ENCODE measurements at regions not wholly inside any gene's neighbourhood (a gene's known extent, or its start where the extent isn't known, plus 50 kb on each side); places are given as distances from the start of the nearest gene placed in this dataset.
"Not testable (repeated sequence)": the region's sequence is repeated elsewhere in the genome, so short reads cannot be mapped to it uniquely, and the experiment has no call there.

DNA sequence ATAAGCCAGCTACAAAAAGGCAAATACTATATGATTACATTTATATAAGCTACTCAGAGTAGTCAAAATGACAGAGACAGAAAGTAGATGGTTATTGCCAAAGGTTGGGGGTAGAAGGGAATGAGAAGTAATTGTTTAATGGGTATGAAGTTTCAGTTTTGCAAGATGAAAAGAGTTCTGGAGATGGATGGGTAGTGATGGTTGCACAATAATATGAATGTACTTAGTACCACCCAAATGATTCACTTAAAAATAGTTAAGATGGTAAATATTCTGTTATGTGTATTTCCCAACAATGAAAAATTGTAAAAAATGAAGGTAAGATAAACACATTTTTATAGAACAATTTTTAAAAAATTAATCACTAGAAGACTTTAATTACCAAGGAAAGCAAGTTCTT is 448.4 kb downstream of the ADCYAP1 start:
- no peak overlapping the region for H3K4me3 ChIP-seq (ENCODE audit: low read depth, low read length)
- peak; percentile 13 for DNase-seq (ENCODE audit: low read depth)
- TF ChIP-seq, protein P1, sequence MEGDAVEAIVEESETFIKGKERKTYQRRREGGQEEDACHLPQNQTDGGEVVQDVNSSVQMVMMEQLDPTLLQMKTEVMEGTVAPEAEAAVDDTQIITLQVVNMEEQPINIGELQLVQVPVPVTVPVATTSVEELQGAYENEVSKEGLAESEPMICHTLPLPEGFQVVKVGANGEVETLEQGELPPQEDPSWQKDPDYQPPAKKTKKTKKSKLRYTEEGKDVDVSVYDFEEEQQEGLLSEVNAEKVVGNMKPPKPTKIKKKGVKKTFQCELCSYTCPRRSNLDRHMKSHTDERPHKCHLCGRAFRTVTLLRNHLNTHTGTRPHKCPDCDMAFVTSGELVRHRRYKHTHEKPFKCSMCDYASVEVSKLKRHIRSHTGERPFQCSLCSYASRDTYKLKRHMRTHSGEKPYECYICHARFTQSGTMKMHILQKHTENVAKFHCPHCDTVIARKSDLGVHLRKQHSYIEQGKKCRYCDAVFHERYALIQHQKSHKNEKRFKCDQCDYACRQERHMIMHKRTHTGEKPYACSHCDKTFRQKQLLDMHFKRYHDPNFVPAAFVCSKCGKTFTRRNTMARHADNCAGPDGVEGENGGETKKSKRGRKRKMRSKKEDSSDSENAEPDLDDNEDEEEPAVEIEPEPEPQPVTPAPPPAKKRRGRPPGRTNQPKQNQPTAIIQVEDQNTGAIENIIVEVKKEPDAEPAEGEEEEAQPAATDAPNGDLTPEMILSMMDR (IDR thresholded peaks at IDR 0.05; ENCODE audit: insufficient read depth, low read depth, low read length) = no peak

DNA sequence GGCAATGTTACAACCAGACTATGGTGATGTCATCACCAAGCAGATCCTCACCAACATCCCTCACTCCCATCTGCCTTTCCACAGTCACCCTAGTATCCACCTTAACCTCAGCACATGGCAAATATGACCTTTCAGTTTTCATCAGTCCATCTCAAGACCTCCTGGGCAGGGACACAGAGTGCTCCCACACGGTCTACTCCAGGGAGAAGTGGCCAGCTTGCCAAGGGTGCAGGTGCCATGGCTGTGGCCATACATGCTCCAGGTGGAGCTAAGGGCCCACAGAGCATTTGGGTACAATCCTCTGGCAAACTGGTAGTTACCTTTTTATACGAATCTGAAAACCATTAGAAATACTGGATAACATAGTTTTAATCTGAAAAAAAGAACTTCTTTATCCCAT is 453.1 kb downstream of the ADCYAP1 start:
- DNase-seq (ENCODE audit: low read depth) = no peak
- TF ChIP-seq, protein P1 (IDR thresholded peaks at IDR 0.05; ENCODE audit: insufficient read depth, low read depth, low read length) = no peak
- no peak overlapping the region for H3K4me3 ChIP-seq (ENCODE audit: low read depth, low read length)

DNA sequence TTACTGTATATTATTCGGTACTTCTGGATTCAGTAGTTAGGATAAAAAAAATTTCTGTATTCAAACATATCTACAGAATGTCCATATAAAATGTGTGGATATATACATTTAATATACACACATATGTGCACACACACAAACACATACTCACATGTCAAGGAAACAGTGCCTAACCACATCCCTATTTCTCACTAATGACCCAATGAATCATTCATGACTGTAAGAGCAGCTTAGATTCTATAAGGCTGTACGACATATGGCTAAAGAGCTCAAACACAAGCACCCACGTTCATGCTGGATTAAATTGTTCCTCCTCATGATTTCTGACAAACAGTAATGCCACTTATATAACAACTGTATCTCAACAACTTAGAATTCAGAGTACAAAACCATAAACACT is 457.3 kb downstream of the ADCYAP1 start:
- TF ChIP-seq, protein P1 (IDR thresholded peaks at IDR 0.05; ENCODE audit: insufficient read depth, low read depth, low read length) = no peak

DNA sequence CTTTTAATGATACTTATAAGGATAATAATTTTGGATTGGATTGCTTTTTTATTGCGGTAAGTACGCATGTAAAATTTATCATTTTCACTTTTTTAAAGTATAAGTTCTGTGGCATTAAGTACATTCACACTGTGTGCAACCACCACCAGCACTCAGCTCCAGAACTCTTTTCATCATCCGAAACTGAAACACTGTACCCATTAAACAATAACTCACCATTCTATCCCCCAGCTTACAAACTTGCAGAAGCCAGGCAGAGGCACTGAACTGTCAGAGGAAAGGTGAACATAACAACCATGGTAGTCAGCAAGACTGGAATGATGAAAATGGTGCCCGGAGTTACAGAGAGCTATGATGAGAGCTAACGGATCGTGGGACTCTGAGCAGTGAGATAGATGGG is 465.9 kb downstream of the ADCYAP1 start:
- no peak overlapping the region for H3K4me3 ChIP-seq (ENCODE audit: low read depth, low read length)
- TF ChIP-seq, protein P1 (IDR thresholded peaks at IDR 0.05; ENCODE audit: insufficient read depth, low read depth, low read length) = no peak
- DNase-seq (ENCODE audit: low read depth) = no peak

More for the DNA sequence above, 457.3 kb downstream of the ADCYAP1 start:
- DNase-seq (ENCODE audit: low read depth) = no peak
- H3K4me3 ChIP-seq (ENCODE audit: low read depth, low read length) = no peak overlapping the region

DNA sequence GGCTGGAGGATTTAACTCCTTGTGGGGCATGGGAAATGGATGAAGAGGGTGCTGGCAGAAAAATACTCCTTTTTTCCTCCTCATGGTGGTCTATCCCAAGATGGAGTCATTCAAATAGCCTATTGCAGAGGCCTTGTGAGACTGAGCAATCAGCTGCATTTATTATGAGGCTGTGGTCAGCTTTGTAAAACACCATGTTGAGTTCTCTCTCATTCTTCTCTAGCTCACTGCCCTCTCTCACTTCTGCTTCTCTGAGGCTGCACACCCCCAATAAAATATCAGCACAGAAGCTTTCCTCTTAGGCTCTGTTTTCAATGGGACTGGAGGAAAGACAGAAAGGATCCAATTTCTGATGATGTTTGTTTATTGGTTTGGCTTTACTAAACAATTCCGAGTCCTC is 467.1 kb downstream of the ADCYAP1 start:
- TF ChIP-seq, protein P1 (IDR thresholded peaks at IDR 0.05; ENCODE audit: insufficient read depth, low read depth, low read length) = no peak
- H3K4me3 ChIP-seq (ENCODE audit: low read depth, low read length) = no peak overlapping the region
- DNase-seq (ENCODE audit: low read depth) = no peak

DNA sequence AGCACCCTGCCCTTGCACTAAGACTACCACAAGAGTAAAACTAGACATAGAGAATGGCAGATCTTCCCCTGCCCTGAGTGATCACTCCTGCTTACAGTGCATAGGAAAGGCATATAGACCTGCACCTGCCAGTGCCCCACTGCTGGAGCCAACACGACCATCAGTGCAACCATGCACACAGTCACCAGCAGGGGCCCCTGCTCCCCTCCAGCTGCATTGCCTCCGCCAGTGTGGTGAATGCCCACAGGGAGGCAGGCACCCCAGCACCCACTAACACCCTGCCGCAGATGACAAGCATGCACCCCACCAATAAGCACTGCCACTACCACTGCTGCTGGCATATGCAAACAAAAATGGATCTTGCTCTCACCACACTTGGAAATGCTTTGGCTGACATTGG is 478.8 kb downstream of the ADCYAP1 start:
- no peak for DNase-seq (ENCODE audit: low read depth)
- TF ChIP-seq, protein P1 (IDR thresholded peaks at IDR 0.05; ENCODE audit: insufficient read depth, low read depth, low read length) = no peak
- H3K4me3 ChIP-seq (ENCODE audit: low read depth, low read length) = no peak overlapping the region

DNA sequence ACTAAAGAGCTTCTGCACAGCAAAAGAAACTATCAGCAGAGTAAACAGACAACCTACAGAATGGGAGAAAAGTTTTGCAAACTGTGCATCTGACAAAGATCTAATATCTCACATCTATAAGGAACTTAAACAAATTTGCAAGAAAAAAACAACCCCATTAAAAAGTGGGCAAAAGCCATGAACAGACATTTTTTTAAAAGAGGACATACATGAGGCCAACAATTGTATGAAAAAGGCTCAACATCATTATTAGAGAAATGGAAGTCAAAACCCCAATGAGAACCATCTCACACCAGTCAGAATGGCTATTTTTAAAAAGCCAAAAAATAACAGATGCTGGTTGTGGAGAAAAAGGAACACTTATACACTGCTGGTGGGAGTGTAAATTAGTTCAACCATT is 483.8 kb downstream of the ADCYAP1 start:
- not testable (repeated sequence) for DNase-seq (ENCODE audit: low read depth); H3K4me3 ChIP-seq (ENCODE audit: low read depth, low read length)

All from fibroblast of villous mesenchyme (primary cell).